ENCODE measurements at regions not wholly inside any gene's neighbourhood (a gene's known extent, or its start where the extent isn't known, plus 50 kb on each side); places are given as distances from the start of the nearest gene placed in this dataset.
A peak's percentile ranks its signal among the peaks of the same experiment; 100 is the strongest.

GRCh38 chr7:86939197-86939814 is 120.1 kb downstream of the ELAPOR2 start:
- peak; percentile 26 to 67 (median 54) for TF ChIP-seq CTCF (optimal IDR thresholded peaks at IDR 0.05 in 1 of 3, IDR thresholded peaks at IDR 0.05 in 1 of 3, conservative IDR thresholded peaks at IDR 0.05 in 1 of 3; ENCODE audit: extremely low read depth in 1 of 3, insufficient read depth in 2 of 3, low read length in 3 of 3)
- no peak for TF ChIP-seq EZH2 (IDR thresholded peaks at IDR 0.05; ENCODE audit: low read length)
